ENCODE measurements at regions not wholly inside any gene's neighbourhood (a gene's known extent, or its start where the extent isn't known, plus 50 kb on each side); places are given as distances from the start of the nearest gene placed in this dataset.
A peak's percentile ranks its signal among the peaks of the same experiment; 100 is the strongest.

- POLR2A ChIA-PET: no interaction called here
- Mint-ChIP-seq H3K27ac (ENCODE audit: low read depth, unreplicated experiment) (no peak overlapping the region), H3K36me3 (ENCODE audit: insufficient read depth, unreplicated experiment) (no peaks in the 10 kb centered on the region), H3K27me3 (ENCODE audit: insufficient read depth, unreplicated experiment) (no peaks in the 10 kb centered on the region), H3K4me1 (ENCODE audit: insufficient read depth, unreplicated experiment) (peaks cover 15% of the 10 kb centered on the region), H3K9me3 (ENCODE audit: unreplicated experiment) (no peaks in the 10 kb centered on the region), H3K4me3 (ENCODE audit: unreplicated experiment) (no peak overlapping the region)
- no peak for DNase-seq (ENCODE audit: unreplicated experiment)
- no TSS peak for BruUV-seq (replicated peaks)
- TF ChIP-seq, protein P1, sequence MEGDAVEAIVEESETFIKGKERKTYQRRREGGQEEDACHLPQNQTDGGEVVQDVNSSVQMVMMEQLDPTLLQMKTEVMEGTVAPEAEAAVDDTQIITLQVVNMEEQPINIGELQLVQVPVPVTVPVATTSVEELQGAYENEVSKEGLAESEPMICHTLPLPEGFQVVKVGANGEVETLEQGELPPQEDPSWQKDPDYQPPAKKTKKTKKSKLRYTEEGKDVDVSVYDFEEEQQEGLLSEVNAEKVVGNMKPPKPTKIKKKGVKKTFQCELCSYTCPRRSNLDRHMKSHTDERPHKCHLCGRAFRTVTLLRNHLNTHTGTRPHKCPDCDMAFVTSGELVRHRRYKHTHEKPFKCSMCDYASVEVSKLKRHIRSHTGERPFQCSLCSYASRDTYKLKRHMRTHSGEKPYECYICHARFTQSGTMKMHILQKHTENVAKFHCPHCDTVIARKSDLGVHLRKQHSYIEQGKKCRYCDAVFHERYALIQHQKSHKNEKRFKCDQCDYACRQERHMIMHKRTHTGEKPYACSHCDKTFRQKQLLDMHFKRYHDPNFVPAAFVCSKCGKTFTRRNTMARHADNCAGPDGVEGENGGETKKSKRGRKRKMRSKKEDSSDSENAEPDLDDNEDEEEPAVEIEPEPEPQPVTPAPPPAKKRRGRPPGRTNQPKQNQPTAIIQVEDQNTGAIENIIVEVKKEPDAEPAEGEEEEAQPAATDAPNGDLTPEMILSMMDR (IDR thresholded peaks at IDR 0.05; ENCODE audit: unreplicated experiment): no peak
- CTCF ChIA-PET: no interaction called here
- intact Hi-C loops (cut with micrococcal nuclease): no loop called here
Observed at GRCh38 chr2:226676618-226677017, 123.0 kb downstream of the IRS1 start.

DNA sequence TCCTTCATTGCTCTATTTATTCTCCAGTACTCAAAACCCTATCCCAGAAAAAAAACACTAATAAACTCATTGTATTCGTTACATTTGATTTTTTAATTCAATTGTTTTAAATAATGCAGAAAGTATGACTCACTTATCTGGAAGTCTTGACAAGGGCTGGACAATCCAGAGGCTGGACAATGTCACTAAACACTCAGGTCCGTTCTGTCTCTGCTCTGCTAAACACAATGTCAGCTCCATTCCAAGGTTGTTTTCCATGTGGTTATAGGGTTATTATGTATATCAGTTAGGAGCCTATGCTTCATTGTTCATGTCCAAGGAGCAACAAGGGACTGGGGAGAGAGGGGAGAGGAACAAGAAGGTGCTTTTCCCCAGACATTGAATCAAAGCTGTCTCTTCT is 125.5 kb downstream of the IRS1 start:
- no peaks in the 10 kb centered on the region for H3K36me3 Mint-ChIP-seq (ENCODE audit: insufficient read depth, unreplicated experiment)
- peaks cover 15% of the 10 kb centered on the region for H3K4me1 Mint-ChIP-seq (ENCODE audit: insufficient read depth, unreplicated experiment)
- H3K4me3 Mint-ChIP-seq (ENCODE audit: unreplicated experiment): no peak overlapping the region
- no TSS peak for BruUV-seq (replicated peaks)
- ChIA-PET POLR2A (interaction anchor here (0.6 to 2.8 kb wide), 8 partner anchors 9 to 267 kb away, joined by 3 to 10 read pairs (median 4); no protein-coding TSS in a partner anchor), CTCF (interaction anchor here (0.6 to 1.4 kb wide), 2 partner anchors 10 to 460 kb away, joined by 3 read pairs; no protein-coding TSS in a partner anchor)
- H3K27me3 Mint-ChIP-seq (ENCODE audit: insufficient read depth, unreplicated experiment): no peaks in the 10 kb centered on the region
- DNase-seq (ENCODE audit: unreplicated experiment): no peak
- TF ChIP-seq, protein P1 (IDR thresholded peaks at IDR 0.05; ENCODE audit: unreplicated experiment): no peak
- intact Hi-C loops (cut with micrococcal nuclease): no loop called here
- no peak overlapping the region for H3K27ac Mint-ChIP-seq (ENCODE audit: low read depth, unreplicated experiment)
- H3K9me3 Mint-ChIP-seq (ENCODE audit: unreplicated experiment): no peaks in the 10 kb centered on the region

DNA sequence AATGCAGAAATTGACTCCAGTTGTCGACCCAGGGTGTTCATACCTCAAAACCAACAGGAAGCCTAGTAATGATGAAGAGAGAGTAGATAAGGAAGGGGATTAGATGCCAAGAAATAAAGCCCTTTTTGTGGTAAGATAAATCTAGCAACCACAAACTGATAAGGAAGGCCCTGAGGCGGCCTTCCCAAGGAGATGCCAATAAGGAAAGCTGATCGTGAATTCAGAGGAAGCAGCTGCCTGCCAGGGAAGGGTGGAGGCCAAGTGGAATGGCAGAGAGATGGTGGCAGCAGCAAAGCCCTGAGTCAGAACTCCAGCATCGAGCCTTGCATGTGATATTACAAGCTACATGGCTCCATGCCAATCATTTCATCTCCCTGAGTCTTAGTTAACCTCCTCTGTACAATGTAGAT is 126.3 kb downstream of the IRS1 start:
- no peaks in the 10 kb centered on the region for H3K36me3 Mint-ChIP-seq (ENCODE audit: insufficient read depth, unreplicated experiment)
- no peaks in the 10 kb centered on the region for H3K9me3 Mint-ChIP-seq (ENCODE audit: unreplicated experiment)
- POLR2A ChIA-PET: interaction anchor here (0.6 to 2.8 kb wide), 8 partner anchors 10 to 1237 kb away, joined by 3 to 10 read pairs (median 4); no protein-coding TSS in a partner anchor
- no peaks in the 10 kb centered on the region for H3K27me3 Mint-ChIP-seq (ENCODE audit: insufficient read depth, unreplicated experiment)
- H3K27ac Mint-ChIP-seq (ENCODE audit: low read depth, unreplicated experiment): peak overlapping the region; percentile 8
- DNase-seq (ENCODE audit: unreplicated experiment): peak; percentile 78
- BruUV-seq (replicated peaks): no TSS peak
- CTCF ChIA-PET: interaction anchor here (0.7 to 1.4 kb wide), 2 partner anchors 10 to 46 kb away, joined by 3 read pairs; no protein-coding TSS in a partner anchor
- intact Hi-C loops (cut with micrococcal nuclease): no loop called here
- TF ChIP-seq, protein P1 (IDR thresholded peaks at IDR 0.05; ENCODE audit: unreplicated experiment): no peak
- H3K4me1 Mint-ChIP-seq (ENCODE audit: insufficient read depth, unreplicated experiment): peaks cover 15% of the 10 kb centered on the region
- H3K4me3 Mint-ChIP-seq (ENCODE audit: unreplicated experiment): no peak overlapping the region

DNA sequence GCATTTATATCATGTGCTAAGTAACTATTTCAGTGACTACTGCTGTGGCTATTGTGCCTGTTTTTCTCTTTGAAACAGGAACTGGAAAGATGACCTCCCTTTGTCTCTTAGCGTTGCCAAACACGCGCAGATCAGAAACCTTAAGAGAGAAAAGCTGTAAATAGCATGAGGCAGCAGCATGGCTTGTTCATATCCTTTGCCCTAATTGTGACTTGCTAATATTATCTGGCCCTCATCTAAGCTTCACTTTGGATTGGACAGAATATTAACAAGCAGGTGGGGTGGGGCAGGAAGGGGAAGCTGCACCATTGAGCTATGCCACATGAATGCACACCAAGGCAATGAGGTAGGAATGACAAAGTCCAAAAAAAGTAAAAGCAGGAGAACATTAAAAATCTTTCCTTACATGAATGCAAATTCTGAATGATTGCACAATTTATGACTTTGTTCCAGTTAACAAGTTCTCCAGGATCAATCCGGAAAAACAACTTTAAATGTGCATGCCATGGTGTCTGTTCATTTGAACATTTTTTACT is 128.4 kb downstream of the IRS1 start:
- Mint-ChIP-seq H3K9me3 (ENCODE audit: unreplicated experiment) (no peaks in the 10 kb centered on the region), H3K27ac (ENCODE audit: low read depth, unreplicated experiment) (no peak overlapping the region), H3K4me1 (ENCODE audit: insufficient read depth, unreplicated experiment) (peaks cover 19% of the 10 kb centered on the region), H3K4me3 (ENCODE audit: unreplicated experiment) (no peak overlapping the region), H3K27me3 (ENCODE audit: insufficient read depth, unreplicated experiment) (no peaks in the 10 kb centered on the region), H3K36me3 (ENCODE audit: insufficient read depth, unreplicated experiment) (no peaks in the 10 kb centered on the region)
- intact Hi-C loops (cut with micrococcal nuclease): no loop called here
- ChIA-PET CTCF (no interaction called here), POLR2A (interaction anchor here (1.5 to 2.8 kb wide), 2 partner anchors 12 to 84 kb away, joined by 6 to 10 read pairs; no protein-coding TSS in a partner anchor)
- no peak for DNase-seq (ENCODE audit: unreplicated experiment)
- BruUV-seq (replicated peaks): no TSS peak
- TF ChIP-seq, protein P1 (IDR thresholded peaks at IDR 0.05; ENCODE audit: unreplicated experiment): no peak

All from MCF 10A (cell line).